ENCODE measurements at regions not wholly inside any gene's neighbourhood (a gene's known extent, or its start where the extent isn't known, plus 50 kb on each side); places are given as distances from the start of the nearest gene placed in this dataset.

DNA sequence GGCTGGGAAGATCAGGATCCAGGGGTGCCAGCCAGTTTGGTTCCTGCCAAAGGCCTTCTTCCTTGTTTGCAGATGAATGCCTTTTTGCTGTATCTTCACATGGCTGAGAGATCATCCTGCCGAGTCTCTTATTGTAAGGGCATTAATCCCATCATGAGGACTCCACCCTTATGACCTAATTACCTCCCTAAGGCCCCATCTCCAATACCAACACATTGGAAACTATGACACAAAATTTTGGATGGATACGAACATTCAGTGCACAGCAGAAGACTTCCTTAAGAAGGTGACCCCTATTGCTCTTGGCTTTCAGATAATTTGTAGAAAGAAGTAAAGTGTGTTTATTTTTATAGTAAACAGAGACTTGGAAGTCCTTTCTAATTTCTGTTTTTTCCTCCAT is 1164.7 kb upstream of the CDH8 start:
- DNase-seq = no peak
- H3K4me1 Mint-ChIP-seq (ENCODE audit: low read depth, unreplicated experiment) = no peaks in the 10 kb centered on the region
- no peak overlapping the region for H3K4me3 Mint-ChIP-seq (ENCODE audit: unreplicated experiment)
- no TSS peak for BruUV-seq (replicated peaks)
- intact Hi-C loops (cut with micrococcal nuclease; ENCODE audit: unreplicated experiment) = no loop called here
- ChIA-PET CTCF (no interaction called here), POLR2A (no interaction called here)
- H3K4me3 ChIP-seq (ENCODE audit: low read depth, low read length) = no peak overlapping the region
- no peaks in the 10 kb centered on the region for H3K36me3 ChIP-seq (ENCODE audit: control insufficient read depth, insufficient read depth, low read length)
- no peaks in the 10 kb centered on the region for H3K36me3 Mint-ChIP-seq (ENCODE audit: insufficient read depth, unreplicated experiment)
- no peaks in the 10 kb centered on the region for H3K27me3 ChIP-seq (replicated peaks; ENCODE audit: control insufficient read depth, insufficient read depth, low read length)
- H3K27ac Mint-ChIP-seq (ENCODE audit: unreplicated experiment) = no peak overlapping the region
- TF ChIP-seq, protein P1, sequence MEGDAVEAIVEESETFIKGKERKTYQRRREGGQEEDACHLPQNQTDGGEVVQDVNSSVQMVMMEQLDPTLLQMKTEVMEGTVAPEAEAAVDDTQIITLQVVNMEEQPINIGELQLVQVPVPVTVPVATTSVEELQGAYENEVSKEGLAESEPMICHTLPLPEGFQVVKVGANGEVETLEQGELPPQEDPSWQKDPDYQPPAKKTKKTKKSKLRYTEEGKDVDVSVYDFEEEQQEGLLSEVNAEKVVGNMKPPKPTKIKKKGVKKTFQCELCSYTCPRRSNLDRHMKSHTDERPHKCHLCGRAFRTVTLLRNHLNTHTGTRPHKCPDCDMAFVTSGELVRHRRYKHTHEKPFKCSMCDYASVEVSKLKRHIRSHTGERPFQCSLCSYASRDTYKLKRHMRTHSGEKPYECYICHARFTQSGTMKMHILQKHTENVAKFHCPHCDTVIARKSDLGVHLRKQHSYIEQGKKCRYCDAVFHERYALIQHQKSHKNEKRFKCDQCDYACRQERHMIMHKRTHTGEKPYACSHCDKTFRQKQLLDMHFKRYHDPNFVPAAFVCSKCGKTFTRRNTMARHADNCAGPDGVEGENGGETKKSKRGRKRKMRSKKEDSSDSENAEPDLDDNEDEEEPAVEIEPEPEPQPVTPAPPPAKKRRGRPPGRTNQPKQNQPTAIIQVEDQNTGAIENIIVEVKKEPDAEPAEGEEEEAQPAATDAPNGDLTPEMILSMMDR (IDR thresholded peaks at IDR 0.05; ENCODE audit: insufficient read depth in 1 of 2, low read depth in 1 of 2, low read length in 1 of 2, severe bottlenecking in 1 of 2, unreplicated experiment in 1 of 2) = no peak
- H3K9me3 ChIP-seq = no peaks in the 10 kb centered on the region
- H3K9me3 Mint-ChIP-seq (ENCODE audit: unreplicated experiment) = no peaks in the 10 kb centered on the region
- H3K27me3 Mint-ChIP-seq (ENCODE audit: insufficient read depth, unreplicated experiment) = no peaks in the 10 kb centered on the region
- H3K4me1 ChIP-seq = no peaks in the 10 kb centered on the region

DNA sequence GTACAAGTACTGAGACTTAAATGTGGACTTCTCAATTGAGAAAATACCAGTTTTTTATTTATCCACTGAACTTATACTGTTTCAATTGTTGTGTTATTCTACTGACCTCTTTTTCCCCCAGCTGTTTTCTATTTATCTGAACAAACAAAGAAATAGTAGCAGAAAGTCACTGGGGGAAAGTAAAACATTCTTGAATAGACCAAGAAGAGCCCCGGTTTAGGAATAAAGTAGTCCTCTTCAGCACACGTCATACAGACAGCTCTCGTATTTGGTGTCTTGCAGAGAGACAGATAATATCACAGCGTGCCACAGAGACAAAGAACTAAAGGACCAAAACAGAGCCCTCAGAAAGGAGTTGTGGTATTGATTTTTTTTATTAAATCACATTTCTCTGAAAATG is 1159.1 kb upstream of the CDH8 start:
- Histone ChIP-seq H3K9me3 (no peaks in the 10 kb centered on the region), H3K27me3 (replicated peaks; ENCODE audit: control insufficient read depth, insufficient read depth, low read length) (no peaks in the 10 kb centered on the region), H3K4me1 (no peaks in the 10 kb centered on the region), H3K36me3 (ENCODE audit: control insufficient read depth, insufficient read depth, low read length) (no peaks in the 10 kb centered on the region), H3K4me3 (ENCODE audit: low read depth, low read length) (no peak overlapping the region)
- TF ChIP-seq, protein P1 (IDR thresholded peaks at IDR 0.05; ENCODE audit: insufficient read depth in 1 of 2, low read depth in 1 of 2, low read length in 1 of 2, severe bottlenecking in 1 of 2, unreplicated experiment in 1 of 2) = no peak
- ChIA-PET CTCF (no interaction called here), POLR2A (no interaction called here)
- H3K4me1 Mint-ChIP-seq (ENCODE audit: low read depth, unreplicated experiment) = no peaks in the 10 kb centered on the region
- no peak overlapping the region for H3K27ac Mint-ChIP-seq (ENCODE audit: unreplicated experiment)
- no TSS peak for BruUV-seq (replicated peaks)
- H3K4me3 Mint-ChIP-seq (ENCODE audit: unreplicated experiment) = no peak overlapping the region
- H3K9me3 Mint-ChIP-seq (ENCODE audit: unreplicated experiment) = no peaks in the 10 kb centered on the region
- intact Hi-C loops (cut with micrococcal nuclease; ENCODE audit: unreplicated experiment) = no loop called here
- H3K36me3 Mint-ChIP-seq (ENCODE audit: insufficient read depth, unreplicated experiment) = no peaks in the 10 kb centered on the region
- peaks cover 9% of the 10 kb centered on the region for H3K27me3 Mint-ChIP-seq (ENCODE audit: insufficient read depth, unreplicated experiment)
- no peak for DNase-seq

DNA sequence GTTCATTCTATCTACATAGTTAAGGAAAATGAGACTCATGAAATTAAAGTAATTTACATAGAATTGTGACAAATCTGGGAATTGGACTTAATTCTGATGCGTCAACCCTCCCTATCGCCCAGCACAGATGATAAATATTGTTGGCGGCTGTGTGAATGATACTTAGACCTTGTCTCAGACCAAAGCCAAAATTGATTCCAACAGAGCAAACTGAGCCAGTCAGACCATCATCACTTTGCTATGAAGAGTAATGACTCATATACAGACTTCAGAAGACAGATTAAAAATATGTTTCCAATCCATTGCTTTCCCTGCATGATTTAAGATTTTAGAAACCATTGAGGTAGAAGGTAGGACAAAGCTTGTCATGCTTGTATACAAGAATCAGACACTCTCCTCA is 1156.7 kb upstream of the CDH8 start:
- no peak overlapping the region for H3K4me3 ChIP-seq (ENCODE audit: low read depth, low read length)
- H3K27me3 ChIP-seq (replicated peaks; ENCODE audit: control insufficient read depth, insufficient read depth, low read length) = no peaks in the 10 kb centered on the region
- peaks cover 5% of the 10 kb centered on the region for H3K4me1 Mint-ChIP-seq (ENCODE audit: low read depth, unreplicated experiment)
- no TSS peak for BruUV-seq (replicated peaks)
- intact Hi-C loops (cut with micrococcal nuclease; ENCODE audit: unreplicated experiment) = no loop called here
- ChIA-PET POLR2A (no interaction called here), CTCF (no interaction called here)
- no peaks in the 10 kb centered on the region for H3K4me1 ChIP-seq
- no peak overlapping the region for H3K27ac Mint-ChIP-seq (ENCODE audit: unreplicated experiment)
- H3K9me3 ChIP-seq = no peaks in the 10 kb centered on the region
- TF ChIP-seq, protein P1 (IDR thresholded peaks at IDR 0.05; ENCODE audit: insufficient read depth in 1 of 2, low read depth in 1 of 2, low read length in 1 of 2, severe bottlenecking in 1 of 2, unreplicated experiment in 1 of 2) = no peak
- H3K4me3 Mint-ChIP-seq (ENCODE audit: unreplicated experiment) = no peak overlapping the region
- no peaks in the 10 kb centered on the region for H3K36me3 ChIP-seq (ENCODE audit: control insufficient read depth, insufficient read depth, low read length)
- peaks cover 9% of the 10 kb centered on the region for H3K27me3 Mint-ChIP-seq (ENCODE audit: insufficient read depth, unreplicated experiment)
- H3K36me3 Mint-ChIP-seq (ENCODE audit: insufficient read depth, unreplicated experiment) = no peaks in the 10 kb centered on the region
- no peak for DNase-seq
- H3K9me3 Mint-ChIP-seq (ENCODE audit: unreplicated experiment) = no peaks in the 10 kb centered on the region
